ENCODE measurements at regions not wholly inside any gene's neighbourhood (a gene's known extent, or its start where the extent isn't known, plus 50 kb on each side); places are given as distances from the start of the nearest gene placed in this dataset.

DNA sequence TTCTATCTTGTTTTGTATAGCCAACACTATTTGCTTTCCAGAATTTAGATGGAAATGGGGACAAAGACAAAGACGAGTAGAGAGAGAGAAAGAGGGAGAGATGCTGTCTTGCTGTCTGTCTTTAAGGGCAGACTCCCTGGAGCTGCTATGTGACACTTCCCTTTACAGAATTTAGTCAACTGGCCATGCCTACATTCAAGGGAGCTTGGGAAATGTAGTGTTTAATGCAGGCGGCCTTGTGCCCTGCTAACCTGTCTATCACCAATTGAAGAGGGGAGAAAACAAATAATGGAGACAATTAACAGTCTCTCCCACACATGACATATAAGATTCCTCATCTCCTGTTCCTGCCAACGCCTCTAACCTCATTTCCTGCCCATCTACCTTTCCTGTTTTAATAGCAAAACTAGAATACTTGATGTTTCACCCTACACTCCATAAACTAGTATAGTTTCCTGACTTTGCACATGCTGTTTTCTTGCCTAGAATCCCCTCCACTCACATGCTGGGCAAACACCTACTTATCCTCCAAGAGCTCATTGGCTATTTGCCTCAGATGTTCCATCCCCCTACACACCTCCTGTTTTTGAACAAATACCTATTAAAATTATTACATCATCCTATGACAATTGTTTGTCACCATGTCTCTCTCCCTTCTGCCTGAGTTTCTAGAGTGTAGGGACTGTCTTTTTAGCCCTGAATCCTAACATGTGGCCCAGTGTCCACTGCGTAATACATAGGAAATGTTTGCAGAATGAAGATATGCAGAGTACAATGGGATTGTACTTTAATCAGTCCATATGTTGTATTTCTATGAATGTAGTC, 117.2 kb downstream of the SLC25A24 start:
- no peak for DNase-seq (ENCODE audit: low read depth)

DNA sequence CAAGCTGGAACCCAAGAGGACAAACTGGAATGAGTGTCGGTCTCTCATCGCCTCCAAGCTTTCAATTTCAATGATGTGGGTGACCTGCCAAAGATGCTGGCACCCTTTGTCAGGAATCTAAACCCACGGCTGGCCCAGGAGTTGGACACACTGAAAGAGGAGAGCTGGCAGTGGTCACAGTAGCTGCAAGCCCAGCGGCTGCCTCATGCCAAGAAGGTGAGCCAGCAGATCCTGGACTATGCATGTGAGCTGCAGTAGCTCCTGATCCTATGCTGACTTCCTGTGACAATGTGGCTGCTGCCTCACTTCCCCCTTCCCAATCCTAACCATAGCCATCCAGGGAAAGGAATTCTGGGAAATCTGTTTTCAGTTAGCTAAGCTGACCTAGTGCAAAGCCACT, 117.0 kb upstream of the VAV3 start:
- no peak for DNase-seq (ENCODE audit: low read depth)

DNA sequence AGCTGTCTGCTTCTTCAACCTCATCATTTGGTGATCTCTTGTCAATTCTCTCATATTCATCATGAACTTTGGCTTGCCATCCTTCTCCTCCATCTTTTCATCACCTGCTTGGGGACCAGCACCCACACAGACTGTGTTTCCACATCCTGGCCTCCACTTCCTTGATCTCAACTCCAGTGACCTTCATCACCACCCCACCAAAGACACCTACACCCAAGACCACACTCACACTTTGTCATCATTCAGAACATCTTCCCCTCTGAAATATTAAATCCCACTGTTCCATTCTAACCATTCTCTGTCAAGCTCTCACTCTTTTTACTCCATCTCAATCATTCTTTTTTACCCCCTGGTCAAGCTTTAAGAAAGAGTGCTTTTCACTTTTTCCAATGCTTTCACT, 115.5 kb upstream of the VAV3 start:
- no peak for DNase-seq (ENCODE audit: low read depth)

DNA sequence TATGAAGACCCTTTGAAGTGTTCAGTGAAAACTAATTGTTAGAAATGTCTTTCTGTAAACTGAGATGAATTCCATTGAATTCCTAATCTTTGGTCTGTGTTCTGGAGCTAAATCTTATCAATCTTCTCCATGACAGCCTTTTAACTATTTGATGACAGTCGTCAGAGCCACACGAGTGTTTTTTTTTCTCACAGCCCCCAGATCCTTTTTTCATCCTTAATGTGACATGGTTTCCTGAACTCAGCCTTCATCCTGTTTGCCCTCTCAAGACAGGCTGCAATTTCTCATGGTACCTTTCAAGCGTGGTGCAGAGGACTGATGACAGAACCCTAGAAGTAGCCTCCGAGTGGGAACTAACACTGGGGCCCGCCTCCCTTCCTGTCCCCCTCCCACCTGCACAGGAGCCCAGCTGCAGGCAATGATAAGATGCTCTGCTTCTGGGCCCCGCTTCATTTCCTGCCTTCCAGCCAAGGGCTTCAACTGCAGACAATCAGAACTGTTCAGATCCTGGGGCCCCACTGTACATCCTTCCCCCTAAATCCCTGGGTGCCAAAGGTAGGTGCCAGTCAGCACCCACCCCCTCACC, 114.6 kb upstream of the VAV3 start:
- peak; percentile 2 for DNase-seq (ENCODE audit: low read depth)

DNA sequence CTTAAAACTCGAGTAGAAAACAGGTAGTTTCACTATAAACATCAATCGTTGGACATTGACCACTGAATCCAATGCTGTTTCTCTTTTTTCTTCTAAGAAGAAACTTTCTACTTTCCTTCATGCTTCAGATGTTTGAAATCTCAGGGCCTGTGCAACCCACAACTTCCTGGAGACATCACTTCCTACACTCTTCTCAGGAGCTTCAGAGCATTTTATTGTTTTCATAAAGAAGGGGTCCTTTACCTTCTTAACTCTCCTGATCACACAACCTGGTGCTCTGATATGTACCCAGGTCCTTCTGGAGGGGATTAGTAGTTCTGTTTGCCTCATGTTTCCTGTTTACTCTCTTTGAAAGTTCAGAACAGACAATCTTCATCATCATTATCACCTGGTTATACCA, 113.0 kb upstream of the VAV3 start:
- no peak for DNase-seq (ENCODE audit: low read depth)

DNA sequence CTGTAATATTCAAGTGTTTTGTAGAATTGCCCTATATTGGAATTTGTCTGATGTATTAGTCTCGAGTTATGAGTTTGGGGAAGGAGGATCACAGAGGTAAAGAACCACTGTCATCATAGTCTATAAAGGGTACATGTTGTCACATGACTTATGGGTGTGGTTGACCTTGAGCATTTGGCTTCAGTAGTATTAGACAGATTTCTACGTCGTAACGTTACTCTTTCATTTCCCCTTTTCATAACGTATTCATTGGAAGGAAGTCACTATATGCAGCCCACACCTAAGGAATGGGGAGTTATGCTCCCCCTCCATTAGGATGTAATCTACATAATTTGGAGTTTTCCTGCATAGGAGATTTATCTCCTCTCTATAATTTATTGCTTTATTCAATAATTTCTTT, 110.1 kb upstream of the VAV3 start:
- no peak for DNase-seq (ENCODE audit: low read depth)

DNA sequence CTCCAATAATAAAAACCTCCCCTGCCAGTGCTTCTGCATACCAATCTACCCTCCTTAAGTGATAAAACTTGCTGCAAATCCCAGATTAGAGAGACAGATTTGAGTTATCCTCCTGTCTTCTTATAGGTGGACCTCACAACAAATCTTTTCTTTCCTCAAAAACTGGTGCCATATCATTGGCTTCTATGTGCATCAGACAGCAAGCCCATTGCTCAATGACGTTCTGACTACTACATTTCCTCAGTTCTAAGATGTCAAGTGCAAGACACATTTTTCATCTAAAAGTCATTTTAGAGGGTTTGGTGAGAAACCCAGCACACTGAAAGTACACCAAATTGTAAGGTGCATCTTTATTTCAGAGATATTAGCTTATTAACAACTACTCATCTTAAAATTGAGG, 107.8 kb upstream of the VAV3 start:
- DNase-seq (ENCODE audit: low read depth), result no peak

DNA sequence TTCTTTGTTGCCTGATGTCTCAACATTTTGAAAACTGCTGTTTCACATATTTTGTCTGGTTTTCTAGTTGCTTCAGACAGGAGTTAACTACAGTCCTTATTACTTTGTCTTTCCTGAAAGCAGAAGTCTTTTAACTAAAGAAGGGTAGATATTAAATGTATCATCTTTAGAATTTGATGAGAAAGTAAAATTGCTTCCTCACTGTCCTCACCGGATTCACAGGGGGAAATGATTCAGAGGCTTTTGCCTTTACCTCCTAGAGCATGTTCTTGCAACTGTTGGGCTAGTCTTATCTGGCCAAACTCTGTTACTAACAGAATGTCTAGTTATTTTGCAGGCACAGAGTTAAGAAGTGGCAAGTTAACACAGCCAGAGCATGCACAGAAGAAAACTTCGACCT, 107.2 kb upstream of the VAV3 start:
- no peak for DNase-seq (ENCODE audit: low read depth)

DNA sequence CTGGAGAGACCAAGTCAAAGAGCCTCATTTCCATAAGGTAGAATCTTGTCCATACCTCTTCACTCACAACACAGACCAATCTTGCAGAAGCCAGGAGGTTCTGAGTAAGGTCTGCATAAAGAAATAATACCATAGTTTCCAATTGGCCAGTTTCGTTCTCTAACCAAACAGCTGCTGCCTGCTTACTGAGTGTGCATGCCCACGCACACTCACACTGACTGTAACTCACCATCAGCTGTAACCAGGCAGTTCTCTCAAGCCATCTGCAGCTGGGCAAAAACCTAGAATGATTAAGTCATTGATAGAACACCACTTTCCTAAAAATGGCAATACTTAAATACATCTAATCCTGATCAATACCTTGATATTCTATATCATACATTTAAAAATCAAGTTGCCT, 106.6 kb upstream of the VAV3 start:
- no peak for DNase-seq (ENCODE audit: low read depth)

DNA sequence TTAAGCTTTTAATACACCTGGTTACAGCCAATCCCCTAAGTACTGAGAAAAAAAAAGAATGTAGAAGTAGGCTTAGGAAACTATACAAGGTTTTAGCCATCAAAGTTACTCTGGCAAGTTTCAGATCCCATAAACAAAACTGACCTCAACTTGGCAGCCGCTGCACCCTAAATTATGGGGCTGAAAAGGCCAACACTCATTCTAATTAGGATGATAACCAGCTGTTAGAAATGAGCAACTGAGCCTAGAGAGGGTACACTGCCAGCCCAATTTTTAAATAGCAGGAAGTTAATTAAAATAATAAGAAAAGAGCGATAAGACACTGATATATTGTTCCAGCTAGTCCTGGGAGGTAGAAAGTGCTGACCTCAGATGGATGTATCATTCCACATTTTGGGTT, 105.7 kb upstream of the VAV3 start:
- DNase-seq (ENCODE audit: low read depth), result no peak

DNA sequence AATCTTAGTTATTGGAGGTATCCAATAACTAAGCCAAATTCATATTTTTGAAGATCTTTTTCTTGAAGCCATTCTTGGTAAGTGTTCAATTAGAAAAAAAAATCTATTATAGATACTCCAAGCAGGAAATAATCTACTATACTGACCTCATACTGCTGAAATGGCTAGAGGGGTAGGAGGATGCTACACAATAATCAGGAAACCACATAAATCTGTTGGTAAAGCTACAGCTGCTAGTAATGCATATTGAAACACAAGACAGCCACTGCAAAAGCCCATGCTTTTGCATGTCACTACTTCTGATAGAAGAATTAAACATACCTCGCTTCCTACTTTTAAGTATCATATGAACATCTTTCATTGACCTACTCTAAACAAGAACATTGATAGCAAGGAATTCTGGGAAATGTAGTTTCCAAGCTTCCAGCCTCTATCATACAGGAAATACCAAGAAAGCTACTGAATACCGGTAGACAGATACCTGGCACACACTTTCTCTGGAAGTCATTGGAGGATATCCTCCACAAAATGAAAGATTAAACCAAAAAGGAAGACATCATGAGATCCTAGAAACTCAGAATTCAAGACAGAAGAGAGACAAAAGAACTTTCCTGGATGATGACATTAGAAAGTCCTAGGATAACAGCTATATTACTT, 103.0 kb upstream of the VAV3 start:
- no peak for DNase-seq (ENCODE audit: low read depth)

DNA sequence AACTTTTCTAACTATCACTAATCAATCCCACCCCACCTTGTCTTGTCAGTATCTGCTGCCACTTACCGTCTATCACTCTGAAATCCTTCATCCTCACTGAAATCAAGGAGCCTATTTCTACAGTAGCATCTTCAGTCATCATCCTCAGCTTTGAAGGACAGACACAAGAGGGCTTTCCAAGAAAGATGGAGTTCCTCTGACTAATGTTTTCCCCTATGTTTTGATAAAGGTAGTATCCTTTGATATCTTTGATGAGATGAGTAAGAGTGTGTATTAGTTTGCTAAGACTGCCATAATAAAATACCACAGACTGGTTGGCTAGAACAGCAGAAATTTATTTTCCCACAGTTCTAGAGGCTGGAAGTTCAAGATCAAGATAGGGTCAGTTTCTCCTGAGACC, 101.8 kb upstream of the VAV3 start:
- DNase-seq (ENCODE audit: low read depth), result no peak

DNA sequence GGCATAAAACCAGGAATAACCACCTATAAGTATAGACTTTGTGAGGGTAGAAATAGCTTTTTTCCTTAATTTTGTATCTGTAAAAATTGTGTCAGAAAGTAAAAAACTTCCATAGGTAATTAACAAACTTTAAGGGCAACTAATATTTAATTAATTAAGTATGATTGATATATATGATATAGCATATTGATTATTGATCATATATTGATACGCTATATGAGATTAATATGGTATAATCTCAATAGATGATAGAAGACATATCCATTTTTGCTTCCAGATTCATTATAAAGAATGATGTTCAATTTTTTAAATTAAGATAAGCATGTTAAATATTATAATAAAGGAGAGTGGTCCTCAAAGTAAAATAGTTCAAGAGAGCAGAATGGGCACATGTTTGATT, 99.3 kb upstream of the VAV3 start:
- DNase-seq (ENCODE audit: low read depth), result no peak

DNA sequence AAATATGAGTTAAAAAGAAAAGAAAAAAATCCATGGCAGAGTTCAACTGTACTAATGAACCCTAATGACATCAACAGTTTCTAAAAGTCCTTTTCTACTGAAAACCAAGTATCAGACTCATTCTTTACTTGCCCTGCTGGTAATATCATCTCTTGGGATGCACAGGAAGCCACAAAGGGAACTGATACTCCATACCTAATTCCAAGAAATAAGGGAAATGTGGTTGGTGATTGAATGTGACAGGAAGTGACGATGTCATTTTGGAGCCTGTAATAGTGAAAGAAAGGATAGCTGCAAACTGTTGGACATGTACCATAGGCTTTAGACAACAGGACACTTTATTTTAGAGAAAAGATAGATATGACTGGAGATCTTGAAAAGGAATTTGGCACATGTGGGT, 98.7 kb upstream of the VAV3 start:
- no peak for DNase-seq (ENCODE audit: low read depth)

DNA sequence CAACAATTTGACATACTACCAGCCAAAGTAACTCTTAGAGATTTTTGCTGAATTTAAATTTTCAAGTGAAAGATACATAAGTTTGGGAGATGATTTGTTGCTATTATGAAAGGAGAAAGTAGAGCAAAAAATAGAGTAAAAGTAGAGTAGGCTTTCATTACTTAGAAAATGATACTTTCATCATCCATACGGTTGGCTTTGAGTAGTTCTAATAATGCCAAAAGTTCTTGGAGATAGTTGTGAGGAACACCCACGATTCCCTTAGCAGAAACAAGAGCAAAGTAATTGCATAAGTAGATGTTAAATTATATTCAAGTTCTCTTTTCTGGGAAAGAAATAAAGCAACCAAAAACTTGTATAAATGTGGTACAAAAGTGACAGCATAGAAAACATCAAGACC, 95.0 kb upstream of the VAV3 start:
- DNase-seq (ENCODE audit: low read depth), result no peak

DNA sequence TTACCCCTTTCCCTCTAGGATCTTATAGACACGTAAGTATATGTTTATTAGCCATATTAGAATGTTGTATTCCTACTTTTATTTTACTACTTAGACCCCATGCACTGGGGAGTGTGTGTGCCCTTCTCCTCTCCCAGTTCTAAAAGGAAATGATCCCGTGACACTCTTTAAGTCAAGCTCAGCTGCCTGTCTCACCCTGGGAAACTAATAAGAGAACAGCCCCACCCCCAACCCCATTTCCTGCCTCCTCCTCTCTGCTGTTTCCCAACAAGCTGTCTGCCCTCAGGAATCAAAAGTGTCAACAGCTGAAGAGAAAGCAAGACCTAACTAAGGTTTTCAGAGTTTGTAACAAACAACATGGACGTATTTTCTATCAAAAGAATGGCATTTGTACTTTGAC, 92.6 kb upstream of the VAV3 start:
- no peak for DNase-seq (ENCODE audit: low read depth)

DNA sequence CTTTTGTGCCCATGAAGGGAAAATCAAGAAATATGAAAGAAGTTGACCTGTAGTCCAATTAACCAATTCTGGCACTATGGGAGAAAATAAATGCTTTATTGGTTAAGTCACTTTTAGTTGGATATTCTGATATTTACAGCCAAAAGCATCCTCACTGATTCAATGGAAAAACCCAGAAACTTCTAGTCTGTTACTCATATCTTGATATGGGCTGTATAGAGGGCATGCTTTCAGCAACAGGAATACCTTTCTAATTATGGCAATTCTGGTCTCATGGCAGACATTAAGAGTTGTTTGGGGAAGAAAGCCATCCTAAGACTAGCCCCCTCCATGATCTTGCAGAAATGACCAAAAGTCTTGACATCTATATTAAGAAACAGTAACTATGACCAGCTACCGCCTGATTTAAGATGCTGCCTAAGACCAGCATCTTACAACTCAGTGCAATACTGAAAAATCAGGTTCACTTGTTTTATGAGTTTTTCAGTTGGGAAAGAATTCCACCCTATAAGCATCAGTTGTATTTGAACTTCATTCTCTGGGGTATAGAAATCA, 91.5 kb upstream of the VAV3 start:
- no peak for DNase-seq (ENCODE audit: low read depth)

DNA sequence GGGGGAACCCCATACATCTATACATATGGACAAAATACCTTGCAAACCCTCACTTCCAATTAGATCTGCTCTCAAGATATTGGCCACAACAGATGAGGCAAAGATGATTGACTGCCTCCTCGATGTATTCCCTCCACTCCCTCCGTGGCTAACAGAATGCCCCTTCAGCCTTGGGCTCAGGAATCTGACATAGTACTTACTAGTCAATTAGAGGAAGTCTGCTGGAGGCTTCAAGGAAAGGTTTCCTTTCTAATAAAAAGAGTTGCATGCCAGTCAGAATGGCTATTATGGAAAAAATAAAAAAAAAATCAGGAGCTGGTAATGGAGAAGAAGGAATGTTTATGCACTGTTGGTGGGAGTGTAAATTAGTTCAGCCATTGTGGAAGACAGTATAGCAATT, 90.4 kb upstream of the VAV3 start:
- DNase-seq (ENCODE audit: low read depth), result no peak

DNA sequence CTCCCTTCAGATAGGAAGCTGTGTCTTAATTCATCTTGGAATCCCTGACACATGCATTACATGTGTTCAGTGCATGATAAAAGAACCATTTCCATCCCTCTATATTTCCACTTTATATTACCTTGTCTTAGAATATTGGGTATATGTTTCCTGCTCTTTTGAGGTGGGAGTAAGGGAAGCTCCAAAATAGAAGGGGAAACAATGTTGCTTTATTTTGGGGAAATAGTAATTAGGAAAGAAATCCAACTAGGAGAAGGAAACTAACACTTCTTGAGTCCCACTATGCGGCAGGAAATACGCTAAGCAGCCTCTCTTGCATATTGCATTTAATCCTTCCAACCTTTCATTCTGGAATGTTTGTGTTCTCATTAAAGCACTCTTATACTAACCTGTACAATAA, 89.4 kb upstream of the VAV3 start:
- DNase-seq (ENCODE audit: low read depth), result no peak

DNA sequence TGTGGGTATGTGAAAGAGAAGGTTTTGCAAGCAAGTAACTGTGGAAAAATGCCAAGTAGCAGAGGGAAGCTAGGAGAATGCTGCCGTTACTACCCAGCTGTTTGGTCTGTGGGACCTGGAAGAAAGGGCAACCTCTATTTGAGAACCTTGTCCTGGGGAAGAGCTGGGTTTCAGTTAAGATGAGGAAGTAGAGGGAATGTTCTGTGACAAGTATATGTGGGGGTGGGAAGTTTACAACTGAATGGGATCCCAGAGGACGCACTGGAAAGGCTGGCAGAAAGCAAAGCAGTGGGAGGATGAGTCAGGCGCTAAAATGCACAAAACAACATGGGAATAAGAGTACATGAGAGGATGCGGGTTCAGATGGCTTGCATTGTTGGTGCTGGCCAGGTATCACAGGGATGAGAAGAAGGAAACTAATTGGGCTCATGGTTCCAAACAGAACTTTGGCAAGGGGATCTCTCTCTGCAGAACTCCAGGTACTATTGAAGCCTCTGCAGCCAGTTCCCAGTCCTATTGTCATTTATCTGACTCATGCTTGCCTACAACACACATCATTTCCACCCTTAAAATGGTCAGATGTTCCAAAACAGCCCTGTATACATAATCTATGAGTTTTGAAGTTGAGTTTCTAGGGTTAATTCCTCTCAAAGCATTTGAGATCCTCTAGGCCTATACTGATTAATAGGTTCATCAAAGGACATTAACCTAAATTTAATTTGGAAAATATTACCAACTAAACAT, 88.5 kb upstream of the VAV3 start:
- DNase-seq (ENCODE audit: low read depth), result no peak

DNA sequence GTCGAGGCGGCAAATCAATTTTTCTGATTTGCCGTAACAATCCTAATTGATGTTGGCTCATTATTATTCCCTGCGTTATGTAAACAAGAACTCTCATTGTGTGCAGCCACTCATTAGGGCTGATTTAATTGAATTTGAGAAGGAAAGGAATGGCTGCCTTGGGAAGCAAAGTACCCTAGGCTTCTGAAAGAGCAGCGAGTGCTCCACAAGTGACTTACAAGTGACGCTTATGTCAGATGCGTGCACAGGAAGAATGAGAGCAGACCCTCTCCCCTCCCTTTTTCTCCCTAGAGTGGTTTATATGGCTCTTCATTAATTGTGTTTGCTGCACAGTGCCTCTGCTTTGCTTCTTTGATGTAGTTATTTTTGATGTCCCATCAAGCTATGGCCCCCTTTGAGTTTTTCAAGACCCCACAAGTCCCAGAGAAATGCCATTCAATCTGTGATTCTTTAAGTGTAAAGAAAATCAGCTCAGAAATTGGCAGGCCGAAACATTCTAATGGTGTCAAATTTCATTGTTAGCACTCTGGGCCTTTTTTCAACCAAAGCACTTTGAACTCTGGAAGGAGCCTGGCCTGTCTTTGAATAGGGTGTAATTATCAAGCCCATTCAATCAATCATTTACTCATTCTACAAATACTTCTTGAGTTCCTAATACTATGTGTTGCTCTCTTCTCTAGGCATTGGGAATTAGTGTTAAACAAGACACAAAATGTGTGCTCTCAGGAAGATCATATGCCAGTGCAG, 86.8 kb upstream of the VAV3 start:
- DNase-seq (ENCODE audit: low read depth), result no peak

All from T follicular helper cell (primary cell).